Hepatocyte (in vitro differentiated cells): ENCODE measurements at regions not wholly inside any gene's neighbourhood (a gene's known extent, or its start where the extent isn't known, plus 50 kb on each side); places are given as distances from the start of the nearest gene placed in this dataset.

Experiments
- DNase-seq: peaks from one replicate; pipeline ENCODE4 v3.0.0-alpha.2; 2016; ENCODE audit warnings: low spot score
- H2AFZ ChIP-seq: fragments of 200-600 bp; sonication (generic); 2 replicates; pipeline ENCODE4 v1.6.0; 2016; ENCODE audit warnings: antibody characterized with exemption, mild to moderate bottlenecking
- H3K27ac ChIP-seq: fragments of 200-600 bp; sonication (generic); 2 replicates; pipeline ENCODE4 v1.5.1; 2016; ENCODE audit warnings: mild to moderate bottlenecking
- H3K27me3 ChIP-seq: fragments of 200-600 bp; sonication (generic); 2 replicates; pipeline ENCODE4 v1.6.1; 2016
- H3K36me3 ChIP-seq: fragments of 200-600 bp; sonication (generic); replicated peaks from 2 replicates; pipeline ENCODE4 v1.5.1; 2016; ENCODE audit warnings: low read depth; ENCODE audit not compliant: insufficient read depth
- H3K4me1 ChIP-seq: fragments of 200-600 bp; sonication (generic); 2 replicates; pipeline ENCODE4 v1.5.1; 2016; ENCODE audit warnings: mild to moderate bottlenecking, moderate library complexity; ENCODE audit not compliant: insufficient read depth
- H3K4me2 ChIP-seq: fragments of 200-600 bp; sonication (generic); 2 replicates; pipeline ENCODE4 v1.6.0; 2016
- H3K4me3 ChIP-seq: fragments of 200-600 bp; sonication (generic); 2 replicates; pipeline ENCODE4 v1.5.1; 2016; ENCODE audit warnings: mild to moderate bottlenecking
- H3K79me2 ChIP-seq: fragments of 200-600 bp; sonication (generic); 2 replicates; pipeline ENCODE4 v1.6.0; 2017; ENCODE audit warnings: mild to moderate bottlenecking
- H3K9me2 ChIP-seq: fragments of 200-600 bp; sonication (generic); replicated peaks from 2 replicates; pipeline ENCODE4 v1.6.0; 2017; ENCODE audit warnings: mild to moderate bottlenecking; ENCODE audit not compliant: insufficient read depth
- H3K9me3 ChIP-seq: fragments of 200-600 bp; sonication (generic); 2 replicates; pipeline ENCODE4 v1.5.1; 2016; ENCODE audit warnings: low read depth, mild to moderate bottlenecking
- H4K20me1 ChIP-seq: fragments of 200-600 bp; sonication (generic); 2 replicates; pipeline ENCODE4 v1.6.0; 2016; ENCODE audit warnings: mild to moderate bottlenecking; ENCODE audit not compliant: insufficient read depth, poor library complexity, severe bottlenecking
- CTCF ChIP-seq: fragments of 200-600 bp; sonication (generic); IDR thresholded peaks from 2 replicates; pipeline ENCODE4 v1.5.1; 2016; ENCODE audit warnings: antibody characterized with exemption, mild to moderate bottlenecking; ENCODE audit not compliant: poor library complexity
- EZH2 ChIP-seq: fragments of 200-600 bp; sonication (generic); IDR thresholded peaks from 2 replicates; pipeline ENCODE4 v1.6.1; 2016; ENCODE audit warnings: antibody characterized with exemption, mild to moderate bottlenecking, borderline replicate concordance
- EZH2phosphoT487 ChIP-seq: fragments of 200-600 bp; sonication (generic); IDR thresholded peaks from one replicate; pipeline ENCODE4 v1.6.1; 2018; ENCODE audit warnings: antibody characterized with exemption, mild to moderate bottlenecking, low read depth, moderate library complexity; ENCODE audit not compliant: unreplicated experiment, severe bottlenecking
- WGBS: methylation state at CpG from one replicate; pipeline ENCODE4 v1.1.6; 2016; ENCODE audit warnings: low lambda C conversion rate; ENCODE audit errors: missing lambda C conversion rate; 5-methylcytosine and 5-hydroxymethylcytosine counted together

GRCh38 chr2:210919128-210919527 lies 362.7 kb downstream of the CPS1 start:
- no peak for DNase-seq
- TF ChIP-seq CTCF (no peak), EZH2 (no peak), EZH2phosphoT487 (no peak)
- Histone ChIP-seq H3K9me3 (no peaks in the 10 kb centered on the region), H3K9me2 (no peaks in the 10 kb centered on the region), H2AFZ (no peak overlapping the region), H3K27ac (no peak overlapping the region), H4K20me1 (no peaks in the 10 kb centered on the region), H3K36me3 (no peaks in the 10 kb centered on the region), H3K27me3 (no peaks in the 10 kb centered on the region), H3K79me2 (no peaks in the 10 kb centered on the region), H3K4me1 (no peaks in the 10 kb centered on the region), H3K4me2 (no peak overlapping the region), H3K4me3 (no peak overlapping the region)

GRCh38 chr2:210922419-210922818 lies 366.0 kb downstream of the CPS1 start:
- Histone ChIP-seq H3K27ac (no peak overlapping the region), H3K36me3 (no peaks in the 10 kb centered on the region), H2AFZ (no peak overlapping the region), H3K4me3 (no peak overlapping the region), H4K20me1 (no peaks in the 10 kb centered on the region), H3K27me3 (no peaks in the 10 kb centered on the region), H3K79me2 (no peaks in the 10 kb centered on the region), H3K4me1 (no peaks in the 10 kb centered on the region), H3K9me3 (no peaks in the 10 kb centered on the region), H3K4me2 (no peak overlapping the region), H3K9me2 (no peaks in the 10 kb centered on the region)
- WGBS, result 94% methylated on average over 1 of the region's 1 CpG
- no peak for DNase-seq
- TF ChIP-seq EZH2 (no peak), EZH2phosphoT487 (no peak), CTCF (no peak)

- no peaks in the 10 kb centered on the region for H3K9me2 ChIP-seq
- H3K4me1 ChIP-seq, result no peaks in the 10 kb centered on the region
- H4K20me1 ChIP-seq, result no peaks in the 10 kb centered on the region
- H3K4me2 ChIP-seq, result no peak overlapping the region
- H3K9me3 ChIP-seq, result no peaks in the 10 kb centered on the region
- no peak overlapping the region for H3K27ac ChIP-seq
- 69% methylated on average over 2 of the region's 2 CpGs for WGBS
- H3K79me2 ChIP-seq, result no peaks in the 10 kb centered on the region
- DNase-seq, result no peak
- H2AFZ ChIP-seq, result no peak overlapping the region
- TF ChIP-seq CTCF (no peak), EZH2 (no peak), EZH2phosphoT487 (no peak)
- no peaks in the 10 kb centered on the region for H3K27me3 ChIP-seq
- H3K36me3 ChIP-seq, result no peaks in the 10 kb centered on the region
- H3K4me3 ChIP-seq, result no peak overlapping the region
Measured at GRCh38 chr2:210928714-210929113, 372.3 kb downstream of the CPS1 start.

GRCh38 chr2:210938228-210938627 lies 381.8 kb downstream of the CPS1 start:
- Histone ChIP-seq H3K4me2 (no peak overlapping the region), H2AFZ (no peak overlapping the region)

More at GRCh38 chr2:210938228-210938627, 381.8 kb downstream of the CPS1 start:
- WGBS, result 72% methylated on average over 3 of the region's 3 CpGs
- Histone ChIP-seq H3K27ac (no peak overlapping the region), H3K4me3 (no peak overlapping the region), H3K9me3 (no peaks in the 10 kb centered on the region), H4K20me1 (no peaks in the 10 kb centered on the region), H3K4me1 (no peaks in the 10 kb centered on the region), H3K27me3 (no peaks in the 10 kb centered on the region), H3K79me2 (no peaks in the 10 kb centered on the region), H3K9me2 (no peaks in the 10 kb centered on the region), H3K36me3 (no peaks in the 10 kb centered on the region)
- DNase-seq, result no peak
- no peak for TF ChIP-seq CTCF
- TF ChIP-seq EZH2phosphoT487, result no peak
- TF ChIP-seq EZH2, result no peak
